ENCODE measurements at regions not wholly inside any gene's neighbourhood (a gene's known extent, or its start where the extent isn't known, plus 50 kb on each side); places are given as distances from the start of the nearest gene placed in this dataset.

DNA sequence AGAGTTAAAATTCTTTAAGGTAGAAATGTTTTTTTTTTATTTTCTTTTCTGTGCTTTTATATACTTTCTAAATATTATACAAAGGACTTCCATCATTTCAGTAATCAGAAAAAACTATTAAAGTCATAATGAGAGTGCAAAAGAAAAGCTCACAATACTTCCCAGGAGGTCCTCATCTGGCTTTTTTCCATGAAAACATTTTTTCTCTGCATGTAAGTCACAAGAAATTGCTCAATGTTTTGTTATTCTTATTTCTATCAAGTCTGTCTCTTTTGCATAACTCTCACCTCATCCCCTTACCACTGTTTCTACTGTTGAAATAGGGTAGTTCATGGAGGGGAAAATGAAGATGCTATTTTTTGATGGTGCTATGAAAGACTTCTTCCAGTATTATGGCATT lies 375.0 kb downstream of the TMEM232 start:
- TF ChIP-seq CTCF (conservative IDR thresholded peaks at IDR 0.05; ENCODE audit: low read length) = no peak
- TF ChIP-seq EZH2phosphoT487 (IDR thresholded peaks at IDR 0.05; ENCODE audit: borderline replicate concordance, low read depth, low read length) = no peak
